ENCODE measurements at regions not wholly inside any gene's neighbourhood (a gene's known extent, or its start where the extent isn't known, plus 50 kb on each side); places are given as distances from the start of the nearest gene placed in this dataset.

- H3K9me3 Mint-ChIP-seq = peaks cover 15% of the 10 kb centered on the region
These were observed 896.5 kb upstream of the PABPC4L start for GRCh38 chr4:135098061-135098460.

GRCh38 chr4:135073389-135073788 lies 871.8 kb upstream of the PABPC4L start:
- Mint-ChIP-seq H3K4me1 (ENCODE audit: low read depth) (no peaks in the 10 kb centered on the region), H3K27ac (no peak overlapping the region), H3K9me3 (peaks cover 21% of the 10 kb centered on the region), H3K27me3 (ENCODE audit: low read depth) (no peaks in the 10 kb centered on the region), H3K4me3 (no peak overlapping the region), H3K36me3 (ENCODE audit: low read depth) (no peaks in the 10 kb centered on the region)
- no peak for DNase-seq (ENCODE audit: low spot score)

More at GRCh38 chr4:135098061-135098460, 896.5 kb upstream of the PABPC4L start:
- Mint-ChIP-seq H3K4me3 (no peak overlapping the region), H3K4me1 (ENCODE audit: low read depth) (no peaks in the 10 kb centered on the region), H3K36me3 (ENCODE audit: low read depth) (no peaks in the 10 kb centered on the region), H3K27ac (no peak overlapping the region), H3K27me3 (ENCODE audit: low read depth) (no peaks in the 10 kb centered on the region)
- DNase-seq (ENCODE audit: low spot score) = no peak

GRCh38 chr4:135072553-135072952 lies 871.0 kb upstream of the PABPC4L start:
- H3K4me1 Mint-ChIP-seq (ENCODE audit: low read depth) = no peaks in the 10 kb centered on the region
- peaks cover 13% of the 10 kb centered on the region for H3K9me3 Mint-ChIP-seq
- DNase-seq (ENCODE audit: low spot score) = no peak
- H3K27me3 Mint-ChIP-seq (ENCODE audit: low read depth) = no peaks in the 10 kb centered on the region
- no peak overlapping the region for H3K4me3 Mint-ChIP-seq
- H3K27ac Mint-ChIP-seq = no peak overlapping the region
- H3K36me3 Mint-ChIP-seq (ENCODE audit: low read depth) = no peaks in the 10 kb centered on the region

GRCh38 chr4:135065366-135065765 lies 863.8 kb upstream of the PABPC4L start:
- Mint-ChIP-seq H3K27me3 (ENCODE audit: low read depth) (no peaks in the 10 kb centered on the region), H3K27ac (no peak overlapping the region), H3K36me3 (ENCODE audit: low read depth) (no peaks in the 10 kb centered on the region), H3K4me3 (no peak overlapping the region), H3K4me1 (ENCODE audit: low read depth) (no peaks in the 10 kb centered on the region), H3K9me3 (peaks cover 10% of the 10 kb centered on the region)
- no peak for DNase-seq (ENCODE audit: low spot score)

- H3K4me1 Mint-ChIP-seq (ENCODE audit: low read depth) = no peaks in the 10 kb centered on the region
- peaks cover 3% of the 10 kb centered on the region for H3K9me3 Mint-ChIP-seq
- no peak overlapping the region for H3K27ac Mint-ChIP-seq
- H3K27me3 Mint-ChIP-seq (ENCODE audit: low read depth) = no peaks in the 10 kb centered on the region
- H3K4me3 Mint-ChIP-seq = no peak overlapping the region
- DNase-seq (ENCODE audit: low spot score) = no peak
- H3K36me3 Mint-ChIP-seq (ENCODE audit: low read depth) = no peaks in the 10 kb centered on the region
These were observed 848.6 kb upstream of the PABPC4L start for GRCh38 chr4:135050086-135050717.

GRCh38 chr4:135032670-135033069 lies 831.1 kb upstream of the PABPC4L start:
- H3K36me3 Mint-ChIP-seq (ENCODE audit: low read depth) = no peaks in the 10 kb centered on the region
- no peaks in the 10 kb centered on the region for H3K27me3 Mint-ChIP-seq (ENCODE audit: low read depth)
- no peak for DNase-seq (ENCODE audit: low spot score)
- no peak overlapping the region for H3K27ac Mint-ChIP-seq
- H3K9me3 Mint-ChIP-seq = peaks cover 9% of the 10 kb centered on the region
- no peak overlapping the region for H3K4me3 Mint-ChIP-seq
- no peaks in the 10 kb centered on the region for H3K4me1 Mint-ChIP-seq (ENCODE audit: low read depth)

- H3K4me3 Mint-ChIP-seq = no peak overlapping the region
- H3K27me3 Mint-ChIP-seq (ENCODE audit: low read depth) = no peaks in the 10 kb centered on the region
- no peak for DNase-seq (ENCODE audit: low spot score)
- H3K9me3 Mint-ChIP-seq = peaks cover 4% of the 10 kb centered on the region
- no peaks in the 10 kb centered on the region for H3K36me3 Mint-ChIP-seq (ENCODE audit: low read depth)
- H3K27ac Mint-ChIP-seq = no peak overlapping the region
- H3K4me1 Mint-ChIP-seq (ENCODE audit: low read depth) = no peaks in the 10 kb centered on the region
These were observed 814.2 kb upstream of the PABPC4L start for GRCh38 chr4:135015771-135016170.

GRCh38 chr4:135007400-135007799 lies 805.8 kb upstream of the PABPC4L start:
- Mint-ChIP-seq H3K9me3 (no peaks in the 10 kb centered on the region), H3K4me3 (no peak overlapping the region), H3K4me1 (ENCODE audit: low read depth) (no peaks in the 10 kb centered on the region), H3K36me3 (ENCODE audit: low read depth) (no peaks in the 10 kb centered on the region), H3K27me3 (ENCODE audit: low read depth) (no peaks in the 10 kb centered on the region), H3K27ac (no peak overlapping the region)
- DNase-seq (ENCODE audit: low spot score) = no peak

- Mint-ChIP-seq H3K27ac (no peak overlapping the region), H3K4me3 (no peak overlapping the region), H3K9me3 (no peaks in the 10 kb centered on the region), H3K36me3 (ENCODE audit: low read depth) (no peaks in the 10 kb centered on the region), H3K27me3 (ENCODE audit: low read depth) (no peaks in the 10 kb centered on the region), H3K4me1 (ENCODE audit: low read depth) (no peaks in the 10 kb centered on the region)
- no peak for DNase-seq (ENCODE audit: low spot score)
These were observed 797.6 kb upstream of the PABPC4L start for GRCh38 chr4:134999169-134999568.

GRCh38 chr4:134961963-134962362 lies 760.4 kb upstream of the PABPC4L start:
- H3K27ac Mint-ChIP-seq = no peak overlapping the region
- peaks cover 7% of the 10 kb centered on the region for H3K9me3 Mint-ChIP-seq
- H3K27me3 Mint-ChIP-seq (ENCODE audit: low read depth) = no peaks in the 10 kb centered on the region
- DNase-seq (ENCODE audit: low spot score) = no peak
- H3K4me1 Mint-ChIP-seq (ENCODE audit: low read depth) = no peaks in the 10 kb centered on the region
- H3K36me3 Mint-ChIP-seq (ENCODE audit: low read depth) = no peaks in the 10 kb centered on the region
- H3K4me3 Mint-ChIP-seq = no peak overlapping the region

- DNase-seq (ENCODE audit: low spot score) = no peak
- H3K36me3 Mint-ChIP-seq (ENCODE audit: low read depth) = no peaks in the 10 kb centered on the region
- H3K27ac Mint-ChIP-seq = no peak overlapping the region
- no peak overlapping the region for H3K4me3 Mint-ChIP-seq
- H3K9me3 Mint-ChIP-seq = peaks cover 10% of the 10 kb centered on the region
- H3K27me3 Mint-ChIP-seq (ENCODE audit: low read depth) = no peaks in the 10 kb centered on the region
- no peaks in the 10 kb centered on the region for H3K4me1 Mint-ChIP-seq (ENCODE audit: low read depth)
These were observed 757.3 kb upstream of the PABPC4L start for GRCh38 chr4:134958862-134959261.

GRCh38 chr4:134955059-134955458 lies 753.5 kb upstream of the PABPC4L start:
- Mint-ChIP-seq H3K4me3 (no peak overlapping the region), H3K4me1 (ENCODE audit: low read depth) (no peaks in the 10 kb centered on the region), H3K36me3 (ENCODE audit: low read depth) (no peaks in the 10 kb centered on the region), H3K27me3 (ENCODE audit: low read depth) (no peaks in the 10 kb centered on the region), H3K27ac (no peak overlapping the region), H3K9me3 (peaks cover 13% of the 10 kb centered on the region)
- no peak for DNase-seq (ENCODE audit: low spot score)

- H3K27ac Mint-ChIP-seq = no peak overlapping the region
- peaks cover 14% of the 10 kb centered on the region for H3K9me3 Mint-ChIP-seq
- DNase-seq (ENCODE audit: low spot score) = no peak
- no peaks in the 10 kb centered on the region for H3K27me3 Mint-ChIP-seq (ENCODE audit: low read depth)
- H3K36me3 Mint-ChIP-seq (ENCODE audit: low read depth) = no peaks in the 10 kb centered on the region
- H3K4me3 Mint-ChIP-seq = no peak overlapping the region
- H3K4me1 Mint-ChIP-seq (ENCODE audit: low read depth) = no peaks in the 10 kb centered on the region
These were observed 751.2 kb upstream of the PABPC4L start for GRCh38 chr4:134952775-134953174.

- no peaks in the 10 kb centered on the region for H3K4me1 Mint-ChIP-seq (ENCODE audit: low read depth)
- no peak overlapping the region for H3K4me3 Mint-ChIP-seq
- no peaks in the 10 kb centered on the region for H3K27me3 Mint-ChIP-seq (ENCODE audit: low read depth)
- H3K9me3 Mint-ChIP-seq = peaks cover 14% of the 10 kb centered on the region
- no peak overlapping the region for H3K27ac Mint-ChIP-seq
- no peaks in the 10 kb centered on the region for H3K36me3 Mint-ChIP-seq (ENCODE audit: low read depth)
- no peak for DNase-seq (ENCODE audit: low spot score)
These were observed 750.7 kb upstream of the PABPC4L start for GRCh38 chr4:134952305-134952704.

GRCh38 chr4:134948110-134948642 lies 746.6 kb upstream of the PABPC4L start:
- Mint-ChIP-seq H3K27ac (no peak overlapping the region), H3K4me1 (ENCODE audit: low read depth) (no peaks in the 10 kb centered on the region), H3K36me3 (ENCODE audit: low read depth) (no peaks in the 10 kb centered on the region), H3K4me3 (no peak overlapping the region), H3K27me3 (ENCODE audit: low read depth) (no peaks in the 10 kb centered on the region), H3K9me3 (peaks cover 8% of the 10 kb centered on the region)
- no peak for DNase-seq (ENCODE audit: low spot score)
